ENCODE measurements at regions not wholly inside any gene's neighbourhood (a gene's known extent, or its start where the extent isn't known, plus 50 kb on each side); places are given as distances from the start of the nearest gene placed in this dataset.

- TF ChIP-seq, protein P1, sequence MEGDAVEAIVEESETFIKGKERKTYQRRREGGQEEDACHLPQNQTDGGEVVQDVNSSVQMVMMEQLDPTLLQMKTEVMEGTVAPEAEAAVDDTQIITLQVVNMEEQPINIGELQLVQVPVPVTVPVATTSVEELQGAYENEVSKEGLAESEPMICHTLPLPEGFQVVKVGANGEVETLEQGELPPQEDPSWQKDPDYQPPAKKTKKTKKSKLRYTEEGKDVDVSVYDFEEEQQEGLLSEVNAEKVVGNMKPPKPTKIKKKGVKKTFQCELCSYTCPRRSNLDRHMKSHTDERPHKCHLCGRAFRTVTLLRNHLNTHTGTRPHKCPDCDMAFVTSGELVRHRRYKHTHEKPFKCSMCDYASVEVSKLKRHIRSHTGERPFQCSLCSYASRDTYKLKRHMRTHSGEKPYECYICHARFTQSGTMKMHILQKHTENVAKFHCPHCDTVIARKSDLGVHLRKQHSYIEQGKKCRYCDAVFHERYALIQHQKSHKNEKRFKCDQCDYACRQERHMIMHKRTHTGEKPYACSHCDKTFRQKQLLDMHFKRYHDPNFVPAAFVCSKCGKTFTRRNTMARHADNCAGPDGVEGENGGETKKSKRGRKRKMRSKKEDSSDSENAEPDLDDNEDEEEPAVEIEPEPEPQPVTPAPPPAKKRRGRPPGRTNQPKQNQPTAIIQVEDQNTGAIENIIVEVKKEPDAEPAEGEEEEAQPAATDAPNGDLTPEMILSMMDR (IDR thresholded peaks at IDR 0.05) = no peak
- TF ChIP-seq EZH2 (IDR thresholded peaks at IDR 0.05) = no peak
These were observed 573.1 kb downstream of the TDRD15 start for GRCh38 chr2:21696900-21697299.
